ENCODE measurements at regions not wholly inside any gene's neighbourhood (a gene's known extent, or its start where the extent isn't known, plus 50 kb on each side); places are given as distances from the start of the nearest gene placed in this dataset.
"Not testable (repeated sequence)": the region's sequence is repeated elsewhere in the genome, so short reads cannot be mapped to it uniquely, and the experiment has no call there.

GRCh38 chr21:35275776-35276175 is 226.7 kb upstream of the RUNX1 start:
- no peak for DNase-seq (ENCODE audit: extremely low read depth, low read depth)
- no peak for TF ChIP-seq CTCF (IDR thresholded peaks at IDR 0.05; ENCODE audit: low read depth, low read length)

GRCh38 chr21:35274923-35275322 is 225.8 kb upstream of the RUNX1 start:
- DNase-seq (ENCODE audit: extremely low read depth, low read depth) = no peak
- TF ChIP-seq CTCF (IDR thresholded peaks at IDR 0.05; ENCODE audit: low read depth, low read length) = no peak

- no peak for DNase-seq (ENCODE audit: extremely low read depth, low read depth)
- no peak for TF ChIP-seq CTCF (IDR thresholded peaks at IDR 0.05; ENCODE audit: low read depth, low read length)
These were observed 225.0 kb upstream of the RUNX1 start for GRCh38 chr21:35274090-35274489.

GRCh38 chr21:35273333-35273732 is 224.2 kb upstream of the RUNX1 start:
- no peak for TF ChIP-seq CTCF (IDR thresholded peaks at IDR 0.05; ENCODE audit: low read depth, low read length)
- no peak for DNase-seq (ENCODE audit: extremely low read depth, low read depth)

- DNase-seq (ENCODE audit: extremely low read depth, low read depth) = not testable (repeated sequence)
These were observed 222.4 kb upstream of the RUNX1 start for GRCh38 chr21:35271344-35272118.

- TF ChIP-seq CTCF (IDR thresholded peaks at IDR 0.05; ENCODE audit: low read depth, low read length) = no peak
These were observed 219.7 kb upstream of the RUNX1 start for GRCh38 chr21:35268817-35269216.

GRCh38 chr21:35268261-35268660 is 219.2 kb upstream of the RUNX1 start:
- no peak for DNase-seq (ENCODE audit: extremely low read depth, low read depth)
- TF ChIP-seq CTCF (IDR thresholded peaks at IDR 0.05; ENCODE audit: low read depth, low read length) = no peak

More at GRCh38 chr21:35268817-35269216, 219.7 kb upstream of the RUNX1 start:
- no peak for DNase-seq (ENCODE audit: extremely low read depth, low read depth)

- no peak for DNase-seq (ENCODE audit: extremely low read depth, low read depth)
- TF ChIP-seq CTCF (IDR thresholded peaks at IDR 0.05; ENCODE audit: low read depth, low read length) = no peak
These were observed 217.4 kb upstream of the RUNX1 start for GRCh38 chr21:35266546-35266945.

Measured in AG09319 (cell line).